K562 (cell line): ENCODE measurements at regions not wholly inside any gene's neighbourhood (a gene's known extent, or its start where the extent isn't known, plus 50 kb on each side); places are given as distances from the start of the nearest gene placed in this dataset.

Experiments
- ATAC-seq: fragments of 200-7000 bp; cut with Tn5 transposase; 3 replicates; pipeline ENCODE4 v1.9.1; 2020; ENCODE audit warnings: moderate library complexity
- BruUV-seq: library from RNA; stranded (reverse); fragments of 400-500 nt; replicated peaks from 2 replicates; lab custom pipeline; 2021; lab: Mats Ljungman, UMichigan
- CTCF ChIA-PET: fragments of 300-600 bp; formaldehyde crosslinking; extraction: SDS; loops from one replicate; lab custom pipeline; 2021; ENCODE audit warnings: low intra/inter-chr PET ratio; lab: Yijun Ruan, JAX
- POLR2A ChIA-PET: fragments of 300-600, 350-650 bp; sonication (Branson Sonifier 250); formaldehyde crosslinking; extraction: SDS; loops from one replicate; lab custom pipeline; 2021; ENCODE audit warnings: antibody characterized with exemption, inconsistent platforms; lab: Yijun Ruan, JAX
- DNase-seq, 4 experiments: peaks; one replicate each; pipeline versions ENCODE4 v3.0.0 to v3.0.0-alpha.2; 2011 to 2018; ENCODE audit warnings: low spot score in 3 of 4, mixed read lengths in 3 of 4; ENCODE audit errors: extremely low read depth in 1 of 4
- FAIRE-seq: peaks from 2 replicates; lab custom pipeline; 2011; peaks lifted over from hg19 to GRCh38; lab: Jason Lieb, UNC
- H2AFZ ChIP-seq: 2 replicates; pipeline ENCODE4 v1.6.0; 2011; ENCODE audit warnings: low read depth, low read length, control low read depth, inconsistent platforms
- H3K27ac ChIP-seq: fragments of 200-600 bp; 3 replicates; pipeline ENCODE4 v1.8.0; 2011; ENCODE audit warnings: low read depth, mild to moderate bottlenecking, control low read depth, inconsistent platforms, low read length, moderate library complexity, mixed read lengths; ENCODE audit errors: extremely low read depth
- H3K27me3 ChIP-seq, 2 experiments: fragments of 300-600 bp in 1 of 2; 2 replicates in 1 of 2; 3 replicates in 1 of 2; pipeline versions ENCODE4 v1.6.0 to v1.8.0; 2011; ENCODE audit warnings: inconsistent platforms in 2 of 2, low read length in 2 of 2, mild to moderate bottlenecking in 1 of 2, mixed read lengths in 1 of 2, moderate library complexity in 1 of 2; ENCODE audit not compliant: control insufficient read depth in 2 of 2, insufficient read depth in 2 of 2
- H3K36me3 ChIP-seq: fragments of 300-600 bp; 3 replicates; pipeline ENCODE4 v1.8.0; 2011; ENCODE audit warnings: mild to moderate bottlenecking, low read length, inconsistent platforms; ENCODE audit not compliant: control insufficient read depth, insufficient read depth
- H3K4me1 ChIP-seq, 2 experiments: fragments of 200-600 bp in 1 of 2; replicated peaks in 1 of 2; 2 replicates in 1 of 2; 3 replicates in 1 of 2; pipeline versions ENCODE4 v1.5.1 to v1.8.0; 2011; ENCODE audit warnings: inconsistent platforms in 2 of 2, low read length in 2 of 2, mild to moderate bottlenecking in 1 of 2, mixed read lengths in 1 of 2, moderate library complexity in 1 of 2; ENCODE audit not compliant: control insufficient read depth in 2 of 2, insufficient read depth in 2 of 2
- H3K4me2 ChIP-seq: 2 replicates; pipeline ENCODE4 v1.6.1; 2011; ENCODE audit warnings: low read length, control low read depth, inconsistent platforms, mixed read lengths; ENCODE audit not compliant: insufficient read depth
- H3K4me3 ChIP-seq: fragments of 200-600 bp; sonication (generic), shearing (Covaris generic); 2 replicates; pipeline ENCODE4 v1.5.1; 2016; ENCODE audit warnings: control low read depth, inconsistent platforms
- H3K79me2 ChIP-seq: fragments of 200-600 bp; 3 replicates; pipeline ENCODE4 v1.8.0; 2011; ENCODE audit warnings: low read length, inconsistent platforms; ENCODE audit not compliant: control insufficient read depth, insufficient read depth
- H3K9ac ChIP-seq, 2 experiments: 2 replicates each; pipeline versions ENCODE4 v1.6.0 to v1.6.1; 2011; ENCODE audit warnings: low read depth in 2 of 2, low read length in 2 of 2, control low read depth in 1 of 2, inconsistent platforms in 1 of 2, mild to moderate bottlenecking in 1 of 2, mixed read lengths in 1 of 2; ENCODE audit not compliant: insufficient read depth in 1 of 2
- H3K9me1 ChIP-seq: one replicate; pipeline ENCODE4 v1.6.0; 2011; ENCODE audit warnings: inconsistent platforms, mild to moderate bottlenecking, low read length, moderate library complexity; ENCODE audit not compliant: control insufficient read depth, insufficient read depth
- H3K9me3 ChIP-seq: replicated peaks from 2 replicates; pipeline ENCODE4 v1.5.1; 2011; ENCODE audit warnings: low read depth, low read length, inconsistent platforms; ENCODE audit not compliant: control insufficient read depth, insufficient read depth
- H4K20me1 ChIP-seq: replicated peaks from 2 replicates; pipeline ENCODE4 v1.6.1; 2011; ENCODE audit warnings: low read length, inconsistent platforms, mixed read lengths; ENCODE audit not compliant: control insufficient read depth, insufficient read depth
- CBX2 ChIP-seq: fragments of 200-600 bp; sonication (generic); IDR thresholded peaks from one replicate; pipeline ENCODE4 v1.6.1; 2012; ENCODE audit warnings: mild to moderate bottlenecking, low read length, inconsistent platforms; ENCODE audit not compliant: insufficient read depth, poor library complexity, severe bottlenecking
- SIX5 ChIP-seq, 2 experiments: IDR thresholded peaks; 2 replicates each; pipeline ENCODE4 v1.6.1; 2011; ENCODE audit warnings: low read length in 2 of 2, borderline replicate concordance in 1 of 2, low read depth in 1 of 2, mild to moderate bottlenecking in 1 of 2, moderate library complexity in 1 of 2; ENCODE audit not compliant: insufficient read depth in 1 of 2
- SPI1 ChIP-seq: IDR thresholded peaks from 2 replicates; pipeline ENCODE4 v1.6.1; 2011; ENCODE audit warnings: low read depth, low read length, control low read depth, borderline replicate concordance
- TEAD1 ChIP-seq, 2 experiments: fragments of 450-650 bp in 1 of 2; sonication (generic) in 1 of 2; formaldehyde crosslinking; IDR thresholded peaks; 2 replicates each; pipeline versions ENCODE4 v1.4.0 to v1.8.0; 2020 to 2022; ENCODE audit warnings: mild to moderate bottlenecking in 2 of 2, missing genetic modification reagents in 1 of 2
- XRCC4 ChIP-seq: IDR thresholded peaks from one replicate; pipeline ENCODE4 v1.6.1; 2011; ENCODE audit not compliant: insufficient read depth, insufficient read length; ENCODE audit errors: extremely low read depth
- ZBTB7A ChIP-seq: IDR thresholded peaks from 2 replicates; pipeline ENCODE4 v1.6.1; 2011; ENCODE audit warnings: low read depth, mild to moderate bottlenecking, low read length, moderate library complexity, borderline replicate concordance; ENCODE audit not compliant: control insufficient read depth
- WGBS: fragments of 100-300 bp; shearing (Covaris generic); methylation state at CpG from one replicate; pipeline ENCODE4 v1.1.6; 2016; ENCODE audit warnings: low coverage, mixed read lengths; ENCODE audit not compliant: insufficient coverage; ENCODE audit errors: missing lambda C conversion rate; 5-methylcytosine and 5-hydroxymethylcytosine counted together
- in situ Hi-C: fragments of 300-500 bp; cut with MboI; formaldehyde crosslinking; loops from 4 replicates; pipeline ENCODE4 v1.15.0; 2018; ENCODE audit warnings: inconsistent platforms, mixed read lengths
- intact Hi-C: fragments of 100-400 bp; cut with micrococcal nuclease; formaldehyde crosslinking; loops from 2 replicates; pipeline ENCODE4 v1.14.2; 2022

GRCh38 chr11:37552284-37552683, 954.2 kb upstream of the RAG2 start:
- H3K4me3 ChIP-seq = no peak overlapping the region
- H3K9me1 ChIP-seq = no peaks in the 10 kb centered on the region
- no peaks in the 10 kb centered on the region for H4K20me1 ChIP-seq
- H3K79me2 ChIP-seq = no peaks in the 10 kb centered on the region
- CTCF ChIA-PET = no interaction called here
- no peaks in the 10 kb centered on the region for H3K27me3 ChIP-seq
- no peak overlapping the region for H3K9ac ChIP-seq
- H3K36me3 ChIP-seq = no peaks in the 10 kb centered on the region
- in situ Hi-C loops = no loop called here
- no peaks in the 10 kb centered on the region for H3K9me3 ChIP-seq
- H2AFZ ChIP-seq = no peak overlapping the region
- intact Hi-C loops = no loop called here
- FAIRE-seq = no peak
- no TSS peak for BruUV-seq
- POLR2A ChIA-PET = no interaction called here
- 2% methylated on average over 3 of the region's 3 CpGs for WGBS
- no peaks in the 10 kb centered on the region for H3K4me1 ChIP-seq
- H3K4me2 ChIP-seq = no peak overlapping the region
- TF ChIP-seq TEAD1 (CRISPR knock-in tag; IDR thresholded peaks at IDR 0.05) = no peak
- no peak for ATAC-seq
- DNase-seq = no peak
- no peak overlapping the region for H3K27ac ChIP-seq

DNA sequence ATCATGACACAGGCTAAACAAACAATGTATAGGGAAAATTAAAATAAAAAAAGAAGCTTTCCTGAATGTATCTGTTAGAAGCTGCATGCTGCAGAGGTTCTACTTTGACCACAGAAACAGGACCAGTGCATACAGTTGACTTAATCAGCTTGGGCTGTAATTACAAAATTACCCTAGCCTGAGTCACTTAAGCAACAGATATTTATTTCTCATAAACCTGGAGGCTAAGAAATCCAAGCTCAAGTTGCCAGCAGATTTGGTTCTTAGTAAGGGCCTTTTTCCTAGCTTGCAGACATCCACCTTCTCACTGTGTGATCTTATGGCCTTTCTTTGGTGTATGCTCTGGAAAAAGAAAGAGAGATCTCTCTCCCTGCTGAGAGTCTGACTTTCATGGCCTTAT, 946.5 kb upstream of the RAG2 start:
- no peak for DNase-seq
- no TSS peak for BruUV-seq
- H2AFZ ChIP-seq = no peak overlapping the region
- intact Hi-C loops (no loop called here), in situ Hi-C loops (no loop called here)
- FAIRE-seq = no peak
- TF ChIP-seq SPI1 = no peak
- no peak for TF ChIP-seq ZBTB7A
- TF ChIP-seq XRCC4 = no peak
- no peak for TF ChIP-seq CBX2
- no peak for TF ChIP-seq SIX5 (IDR thresholded peaks at IDR 0.05; ENCODE audit: borderline replicate concordance in 1 of 2, insufficient read depth in 1 of 2, low read depth in 1 of 2, low read length in 2 of 2)
- CTCF ChIA-PET = no interaction called here
- H3K4me1 ChIP-seq = no peaks in the 10 kb centered on the region
- H3K4me2 ChIP-seq = no peak overlapping the region
- POLR2A ChIA-PET = no interaction called here
- H3K27ac ChIP-seq = no peak overlapping the region
- H3K9me1 ChIP-seq = no peaks in the 10 kb centered on the region
- H3K36me3 ChIP-seq = no peaks in the 10 kb centered on the region
- H3K9me3 ChIP-seq = no peaks in the 10 kb centered on the region
- no peak overlapping the region for H3K9ac ChIP-seq
- no peaks in the 10 kb centered on the region for H3K79me2 ChIP-seq
- no peaks in the 10 kb centered on the region for H3K27me3 ChIP-seq
- no peaks in the 10 kb centered on the region for H4K20me1 ChIP-seq
- H3K4me3 ChIP-seq = no peak overlapping the region
- ATAC-seq = no peak
